OCI-LY1 (cell line): ENCODE measurements at regions not wholly inside any gene's neighbourhood (a gene's known extent, or its start where the extent isn't known, plus 50 kb on each side); places are given as distances from the start of the nearest gene placed in this dataset.

Experiments used
- EZH2 ChIP-seq: fragments of 200-600 bp; sonication (generic), shearing (Covaris generic); IDR thresholded peaks from 2 replicates; pipeline ENCODE4 v1.8.0; 2017; ENCODE audit warnings: borderline replicate concordance, mixed run types, mild to moderate bottlenecking, antibody characterized with exemption, low read length, moderate library complexity, mixed read lengths
- TF ChIP-seq, protein P1 (sequence below): fragments of 200-600 bp; sonication (generic), shearing (Covaris generic); IDR thresholded peaks from 2 replicates; pipeline ENCODE4 v1.5.1; 2017; ENCODE audit warnings: mild to moderate bottlenecking, antibody characterized with exemption, low read length, moderate library complexity, mixed read lengths

DNA sequence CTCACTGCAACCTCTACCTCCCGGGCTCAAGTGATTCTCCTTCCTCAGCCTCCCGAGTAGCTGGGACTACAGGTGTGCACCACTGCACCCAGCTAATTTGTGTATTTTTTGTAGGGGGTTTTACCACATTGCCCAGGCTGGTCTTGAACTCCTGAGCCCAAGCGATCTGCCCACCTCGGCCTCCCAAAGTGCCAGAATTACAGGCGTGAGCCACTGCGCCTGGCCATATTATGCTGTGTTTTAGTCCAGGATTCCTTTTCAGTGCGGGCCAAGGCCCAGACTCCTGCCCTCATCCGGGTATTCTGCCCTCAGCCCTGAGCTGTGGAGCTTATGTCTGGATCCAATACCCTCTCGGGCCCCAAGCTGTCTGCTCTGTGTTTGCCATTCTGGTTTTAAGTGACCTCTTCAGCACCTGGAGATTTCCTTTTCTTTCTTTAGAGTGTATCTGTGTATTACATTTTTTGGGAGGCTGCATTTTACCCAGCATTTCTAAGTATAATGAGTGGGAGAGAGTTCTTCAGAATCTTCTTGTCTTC is 114.9 kb downstream of the BUB3 start:
- TF ChIP-seq, protein P1, sequence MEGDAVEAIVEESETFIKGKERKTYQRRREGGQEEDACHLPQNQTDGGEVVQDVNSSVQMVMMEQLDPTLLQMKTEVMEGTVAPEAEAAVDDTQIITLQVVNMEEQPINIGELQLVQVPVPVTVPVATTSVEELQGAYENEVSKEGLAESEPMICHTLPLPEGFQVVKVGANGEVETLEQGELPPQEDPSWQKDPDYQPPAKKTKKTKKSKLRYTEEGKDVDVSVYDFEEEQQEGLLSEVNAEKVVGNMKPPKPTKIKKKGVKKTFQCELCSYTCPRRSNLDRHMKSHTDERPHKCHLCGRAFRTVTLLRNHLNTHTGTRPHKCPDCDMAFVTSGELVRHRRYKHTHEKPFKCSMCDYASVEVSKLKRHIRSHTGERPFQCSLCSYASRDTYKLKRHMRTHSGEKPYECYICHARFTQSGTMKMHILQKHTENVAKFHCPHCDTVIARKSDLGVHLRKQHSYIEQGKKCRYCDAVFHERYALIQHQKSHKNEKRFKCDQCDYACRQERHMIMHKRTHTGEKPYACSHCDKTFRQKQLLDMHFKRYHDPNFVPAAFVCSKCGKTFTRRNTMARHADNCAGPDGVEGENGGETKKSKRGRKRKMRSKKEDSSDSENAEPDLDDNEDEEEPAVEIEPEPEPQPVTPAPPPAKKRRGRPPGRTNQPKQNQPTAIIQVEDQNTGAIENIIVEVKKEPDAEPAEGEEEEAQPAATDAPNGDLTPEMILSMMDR, result no peak
- TF ChIP-seq EZH2, result no peak
